GM12878 (cell line): ENCODE measurements at regions not wholly inside any gene's neighbourhood (a gene's known extent, or its start where the extent isn't known, plus 50 kb on each side); places are given as distances from the start of the nearest gene placed in this dataset.

Experiments
- ATAC-seq: fragments of 200-7000 bp; cut with Tn5 transposase; 3 replicates; pipeline ENCODE4 v1.9.1; 2020; ENCODE audit warnings: mild to moderate bottlenecking, moderate library complexity
- BruUV-seq: library from RNA; stranded (reverse); fragments of 400-500 nt; replicated peaks from 2 replicates; lab custom pipeline; 2021; lab: Mats Ljungman, UMichigan
- CTCF ChIA-PET: fragments of 300-600 bp; sonication (Branson Sonifier 250); formaldehyde crosslinking; extraction: SDS; loops from one replicate; lab custom pipeline; 2021; ENCODE audit warnings: inconsistent platforms; lab: Yijun Ruan, JAX
- POLR2A ChIA-PET: fragments of 350-600 bp; formaldehyde crosslinking; extraction: SDS; loops from one replicate; lab custom pipeline; 2021; ENCODE audit warnings: inconsistent platforms; lab: Charles Lee
- RAD21 ChIA-PET: fragments of 300-600 bp; sonication (Branson Sonifier 250); formaldehyde crosslinking; loops from one replicate; lab custom pipeline; 2023; ENCODE audit warnings: antibody characterized with exemption; ENCODE audit not compliant: unreplicated experiment; lab: Charles Lee
- SMC1A ChIA-PET: fragments of 300-600 bp; sonication (Branson Sonifier 250); formaldehyde crosslinking; loops from one replicate; lab custom pipeline; 2023; ENCODE audit not compliant: unreplicated experiment, uncharacterized antibody; lab: Charles Lee
- DNase-seq: peaks from one replicate; pipeline ENCODE4 v3.0.0-alpha.2; 2011; ENCODE audit warnings: low read depth, low spot score
- FAIRE-seq: peaks from 3 replicates; lab custom pipeline; 2011; peaks lifted over from hg19 to GRCh38; lab: Jason Lieb, UNC
- H2AFZ ChIP-seq: 2 replicates; pipeline ENCODE4 v1.6.0; 2011; ENCODE audit warnings: low read depth, low read length, control low read depth; ENCODE audit not compliant: control insufficient read depth
- H3K27ac ChIP-seq: 2 replicates; pipeline ENCODE4 v1.5.1; 2011; ENCODE audit warnings: control low read depth; ENCODE audit not compliant: control insufficient read depth, insufficient read depth
- H3K27me3 ChIP-seq, 2 experiments: replicated peaks in 1 of 2; 2 replicates each; pipeline versions ENCODE4 v1.6.0 to v1.6.1; 2011; ENCODE audit warnings: low read length in 1 of 2; ENCODE audit not compliant: control insufficient read depth in 2 of 2, insufficient read depth in 2 of 2
- H3K36me3 ChIP-seq, 2 experiments: 2 replicates each; pipeline ENCODE4 v1.5.1; 2011; ENCODE audit warnings: low read length in 1 of 2; ENCODE audit not compliant: control insufficient read depth in 2 of 2, insufficient read depth in 2 of 2
- H3K4me1 ChIP-seq: 2 replicates; pipeline ENCODE4 v1.6.1; 2011; ENCODE audit warnings: mild to moderate bottlenecking, low read length, moderate library complexity, mixed read lengths; ENCODE audit not compliant: control insufficient read depth, insufficient read depth
- H3K4me2 ChIP-seq: 2 replicates; pipeline ENCODE4 v1.6.0; 2011; ENCODE audit warnings: control low read depth; ENCODE audit not compliant: control insufficient read depth, insufficient read depth
- H3K4me3 ChIP-seq: fragments of 200-600 bp; sonication (generic); 2 replicates; pipeline ENCODE4 v1.5.1; 2016
- H3K79me2 ChIP-seq: 2 replicates; pipeline ENCODE4 v1.6.0; 2011; ENCODE audit warnings: low read length; ENCODE audit not compliant: control insufficient read depth, insufficient read depth
- H3K9ac ChIP-seq: 2 replicates; pipeline ENCODE4 v1.8.0; 2011; ENCODE audit warnings: low read length, control low read depth, mixed read lengths; ENCODE audit not compliant: control insufficient read depth, insufficient read depth
- H3K9me3 ChIP-seq: replicated peaks from 3 replicates; pipeline ENCODE4 v1.5.1; 2011; ENCODE audit warnings: mild to moderate bottlenecking, low read length; ENCODE audit not compliant: control insufficient read depth, insufficient read depth
- H4K20me1 ChIP-seq: 2 replicates; pipeline ENCODE4 v1.6.0; 2011; ENCODE audit not compliant: control insufficient read depth, insufficient read depth
- BRCA1 ChIP-seq: IDR thresholded peaks from 2 replicates; pipeline ENCODE4 v1.6.1; 2011; ENCODE audit warnings: low read depth, low read length, improper control_type of control experiment
- CHD2 ChIP-seq: IDR thresholded peaks from 2 replicates; pipeline ENCODE4 v1.6.1; 2011; ENCODE audit warnings: low read depth, low read length, improper control_type of control experiment, borderline replicate concordance
- EP300 ChIP-seq, 2 experiments: fragments of 150-350 bp in 1 of 2; IDR thresholded peaks; 2 replicates each; pipeline ENCODE4 v1.6.1; 2011 to 2012; ENCODE audit warnings: low read depth in 2 of 2, low read length in 2 of 2, borderline replicate concordance in 1 of 2, improper control_type of control experiment in 1 of 2, inconsistent platforms in 1 of 2; ENCODE audit not compliant: control insufficient read depth in 1 of 2
- FOXK2 ChIP-seq: fragments of 450-650 bp; IDR thresholded peaks from 2 replicates; pipeline ENCODE4 v1.6.1; 2017; ENCODE audit warnings: mild to moderate bottlenecking, moderate library complexity
- JUNB ChIP-seq: IDR thresholded peaks from 2 replicates; pipeline ENCODE4 v1.6.1; 2016; ENCODE audit warnings: antibody characterized with exemption, mild to moderate bottlenecking
- NBN ChIP-seq: fragments of 450-650 bp; IDR thresholded peaks from 2 replicates; pipeline ENCODE4 v1.6.1; 2016
- PAX5 ChIP-seq: IDR thresholded peaks from 2 replicates; pipeline ENCODE4 v1.6.1; 2011; ENCODE audit warnings: low read depth, low read length, borderline replicate concordance
- POU2F2 ChIP-seq: IDR thresholded peaks from 3 replicates; pipeline ENCODE4 v1.6.1; 2011; ENCODE audit warnings: low read depth, mild to moderate bottlenecking, low read length, borderline replicate concordance
- RB1 ChIP-seq: fragments of 450-650 bp; formaldehyde crosslinking; IDR thresholded peaks from 2 replicates; pipeline ENCODE4 v1.6.1; 2017; ENCODE audit warnings: mild to moderate bottlenecking, borderline replicate concordance
- SPI1 ChIP-seq: IDR thresholded peaks from 2 replicates; pipeline ENCODE4 v1.6.1; 2011; ENCODE audit warnings: low read depth, mild to moderate bottlenecking, low read length, moderate library complexity, borderline replicate concordance; ENCODE audit not compliant: insufficient read depth
- STAT3 ChIP-seq: IDR thresholded peaks from 2 replicates; pipeline ENCODE4 v1.6.1; 2011; ENCODE audit warnings: low read depth, low read length, improper control_type of control experiment
- TBL1XR1 ChIP-seq: IDR thresholded peaks from 2 replicates; pipeline ENCODE4 v1.6.1; 2012; ENCODE audit warnings: low read depth, low read length, improper control_type of control experiment
- TCF7 ChIP-seq: IDR thresholded peaks from 2 replicates; pipeline ENCODE4 v1.6.1; 2014; ENCODE audit warnings: antibody characterized with exemption, borderline replicate concordance
- WGBS: methylation state at CpG from one replicate; pipeline ENCODE4 v1.1.6; 2016; ENCODE audit warnings: low lambda C conversion rate; ENCODE audit not compliant: insufficient replicate concordance, insufficient coverage; ENCODE audit errors: missing lambda C conversion rate; 5-methylcytosine and 5-hydroxymethylcytosine counted together
- in situ Hi-C: fragments of 300-500 bp; cut with MboI; formaldehyde crosslinking; loops from 9 replicates; pipeline ENCODE4 v1.14.3; 2018; ENCODE audit warnings: mixed read lengths
- intact Hi-C: fragments of 100-400 bp; cut with micrococcal nuclease; formaldehyde crosslinking; loops from one replicate; pipeline ENCODE4 v1.14.2; 2022; ENCODE audit not compliant: unreplicated experiment
- TF ChIP-seq, protein P1 (sequence below): fragments of 450-650 bp; IDR thresholded peaks from 2 replicates; pipeline ENCODE4 v1.6.1; 2016; ENCODE audit warnings: mild to moderate bottlenecking, moderate library complexity, borderline replicate concordance
- TF ChIP-seq, protein P2 (sequence below): IDR thresholded peaks from 2 replicates; pipeline ENCODE4 v1.6.1; 2011; ENCODE audit warnings: low read depth, low read length, improper control_type of control experiment, borderline replicate concordance
- TF ChIP-seq, protein P3 (sequence below): fragments of 450-650 bp; IDR thresholded peaks from 2 replicates; pipeline ENCODE4 v1.6.1; 2017; ENCODE audit warnings: mild to moderate bottlenecking
- TF ChIP-seq, protein P4 (sequence below): IDR thresholded peaks from 2 replicates; pipeline ENCODE4 v1.6.1; 2011; ENCODE audit warnings: borderline replicate concordance, low read depth, mild to moderate bottlenecking, moderate library complexity, mixed read lengths, low read length; ENCODE audit not compliant: insufficient read depth; ENCODE audit errors: extremely low read length

DNA sequence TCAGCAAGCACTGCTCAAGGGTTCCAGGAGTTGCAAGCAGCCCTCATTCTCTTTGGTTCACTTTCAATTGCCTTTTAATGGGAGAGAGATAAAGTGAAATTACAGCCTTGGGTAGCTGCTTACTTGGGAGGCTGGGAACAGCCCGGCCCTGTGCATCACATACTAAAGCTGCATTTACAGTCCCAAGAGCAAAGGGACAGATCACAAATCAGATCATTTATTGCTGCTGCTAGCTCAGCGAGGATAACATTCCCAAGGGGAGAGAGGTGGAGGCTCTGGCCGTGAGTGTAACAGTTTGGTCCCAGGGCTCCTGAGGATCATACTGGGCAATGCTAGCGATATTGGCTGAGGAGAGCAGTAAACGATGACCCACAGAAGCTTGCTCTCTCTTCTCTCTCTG, 133.1 kb downstream of the CDH26 start (continued):
- TF ChIP-seq, protein P1, sequence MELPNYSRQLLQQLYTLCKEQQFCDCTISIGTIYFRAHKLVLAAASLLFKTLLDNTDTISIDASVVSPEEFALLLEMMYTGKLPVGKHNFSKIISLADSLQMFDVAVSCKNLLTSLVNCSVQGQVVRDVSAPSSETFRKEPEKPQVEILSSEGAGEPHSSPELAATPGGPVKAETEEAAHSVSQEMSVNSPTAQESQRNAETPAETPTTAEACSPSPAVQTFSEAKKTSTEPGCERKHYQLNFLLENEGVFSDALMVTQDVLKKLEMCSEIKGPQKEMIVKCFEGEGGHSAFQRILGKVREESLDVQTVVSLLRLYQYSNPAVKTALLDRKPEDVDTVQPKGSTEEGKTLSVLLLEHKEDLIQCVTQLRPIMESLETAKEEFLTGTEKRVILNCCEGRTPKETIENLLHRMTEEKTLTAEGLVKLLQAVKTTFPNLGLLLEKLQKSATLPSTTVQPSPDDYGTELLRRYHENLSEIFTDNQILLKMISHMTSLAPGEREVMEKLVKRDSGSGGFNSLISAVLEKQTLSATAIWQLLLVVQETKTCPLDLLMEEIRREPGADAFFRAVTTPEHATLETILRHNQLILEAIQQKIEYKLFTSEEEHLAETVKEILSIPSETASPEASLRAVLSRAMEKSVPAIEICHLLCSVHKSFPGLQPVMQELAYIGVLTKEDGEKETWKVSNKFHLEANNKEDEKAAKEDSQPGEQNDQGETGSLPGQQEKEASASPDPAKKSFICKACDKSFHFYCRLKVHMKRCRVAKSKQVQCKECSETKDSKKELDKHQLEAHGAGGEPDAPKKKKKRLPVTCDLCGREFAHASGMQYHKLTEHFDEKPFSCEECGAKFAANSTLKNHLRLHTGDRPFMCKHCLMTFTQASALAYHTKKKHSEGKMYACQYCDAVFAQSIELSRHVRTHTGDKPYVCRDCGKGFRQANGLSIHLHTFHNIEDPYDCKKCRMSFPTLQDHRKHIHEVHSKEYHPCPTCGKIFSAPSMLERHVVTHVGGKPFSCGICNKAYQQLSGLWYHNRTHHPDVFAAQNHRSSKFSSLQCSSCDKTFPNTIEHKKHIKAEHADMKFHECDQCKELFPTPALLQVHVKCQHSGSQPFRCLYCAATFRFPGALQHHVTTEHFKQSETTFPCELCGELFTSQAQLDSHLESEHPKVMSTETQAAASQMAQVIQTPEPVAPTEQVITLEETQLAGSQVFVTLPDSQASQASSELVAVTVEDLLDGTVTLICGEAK = no peak
- no peak for TF ChIP-seq BRCA1
- TF ChIP-seq CHD2 = no peak
- TF ChIP-seq, protein P2, sequence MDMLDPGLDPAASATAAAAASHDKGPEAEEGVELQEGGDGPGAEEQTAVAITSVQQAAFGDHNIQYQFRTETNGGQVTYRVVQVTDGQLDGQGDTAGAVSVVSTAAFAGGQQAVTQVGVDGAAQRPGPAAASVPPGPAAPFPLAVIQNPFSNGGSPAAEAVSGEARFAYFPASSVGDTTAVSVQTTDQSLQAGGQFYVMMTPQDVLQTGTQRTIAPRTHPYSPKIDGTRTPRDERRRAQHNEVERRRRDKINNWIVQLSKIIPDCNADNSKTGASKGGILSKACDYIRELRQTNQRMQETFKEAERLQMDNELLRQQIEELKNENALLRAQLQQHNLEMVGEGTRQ = no peak
- TF ChIP-seq TBL1XR1 = no peak

DNA sequence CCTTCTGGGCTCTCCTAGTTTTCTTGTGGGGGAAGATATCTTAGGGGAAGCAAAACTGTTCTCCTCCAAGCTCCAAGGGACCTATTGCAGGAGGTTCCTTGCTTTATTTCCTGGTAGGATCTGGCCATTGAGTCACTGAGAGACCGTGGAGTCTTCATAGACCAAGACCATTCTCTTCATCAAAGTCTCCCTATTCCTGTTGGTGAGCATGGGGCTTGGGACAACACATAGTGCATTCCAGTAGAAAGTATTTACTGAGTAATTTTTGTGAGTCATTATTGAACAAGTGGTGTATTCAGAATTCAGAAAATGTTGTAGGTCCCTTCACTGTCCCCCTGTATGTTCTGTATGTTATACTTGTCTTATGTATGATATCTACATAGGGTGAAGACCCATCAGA, 133.6 kb downstream of the CDH26 start:
- ChIA-PET SMC1A (interaction anchor here (0.8 kb wide), 1 partner anchor 11 kb away, joined by 3 read pairs; no protein-coding TSS in a partner anchor), CTCF (no interaction called here), POLR2A (no interaction called here)
- Histone ChIP-seq H3K4me1 (no peaks in the 10 kb centered on the region), H3K79me2 (no peaks in the 10 kb centered on the region), H3K36me3 (no peaks in the 10 kb centered on the region), H3K9ac (no peak overlapping the region), H4K20me1 (no peaks in the 10 kb centered on the region), H3K9me3 (no peaks in the 10 kb centered on the region; the same call in 2 of the 3 replicates), H3K4me2 (no peak overlapping the region), H3K27ac (no peak overlapping the region)
- intact Hi-C loops = no loop called here
- no peak for ATAC-seq
- no peak for FAIRE-seq
- in situ Hi-C loops = no loop called here
- no peak for TF ChIP-seq SPI1
- TF ChIP-seq EP300 (IDR thresholded peaks at IDR 0.05; ENCODE audit: borderline replicate concordance in 1 of 2, control insufficient read depth in 1 of 2, low read depth in 2 of 2, low read length in 2 of 2) = no peak
- no peak for TF ChIP-seq RB1
- TF ChIP-seq FOXK2 = no peak
- TF ChIP-seq, protein P3, sequence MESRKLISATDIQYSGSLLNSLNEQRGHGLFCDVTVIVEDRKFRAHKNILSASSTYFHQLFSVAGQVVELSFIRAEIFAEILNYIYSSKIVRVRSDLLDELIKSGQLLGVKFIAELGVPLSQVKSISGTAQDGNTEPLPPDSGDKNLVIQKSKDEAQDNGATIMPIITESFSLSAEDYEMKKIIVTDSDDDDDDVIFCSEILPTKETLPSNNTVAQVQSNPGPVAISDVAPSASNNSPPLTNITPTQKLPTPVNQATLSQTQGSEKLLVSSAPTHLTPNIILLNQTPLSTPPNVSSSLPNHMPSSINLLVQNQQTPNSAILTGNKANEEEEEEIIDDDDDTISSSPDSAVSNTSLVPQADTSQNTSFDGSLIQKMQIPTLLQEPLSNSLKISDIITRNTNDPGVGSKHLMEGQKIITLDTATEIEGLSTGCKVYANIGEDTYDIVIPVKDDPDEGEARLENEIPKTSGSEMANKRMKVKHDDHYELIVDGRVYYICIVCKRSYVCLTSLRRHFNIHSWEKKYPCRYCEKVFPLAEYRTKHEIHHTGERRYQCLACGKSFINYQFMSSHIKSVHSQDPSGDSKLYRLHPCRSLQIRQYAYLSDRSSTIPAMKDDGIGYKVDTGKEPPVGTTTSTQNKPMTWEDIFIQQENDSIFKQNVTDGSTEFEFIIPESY = no peak
- TF ChIP-seq NBN = no peak
- TF ChIP-seq STAT3 = no peak
- TF ChIP-seq PAX5 = no peak
- no peak for TF ChIP-seq JUNB
- TF ChIP-seq, protein P4, sequence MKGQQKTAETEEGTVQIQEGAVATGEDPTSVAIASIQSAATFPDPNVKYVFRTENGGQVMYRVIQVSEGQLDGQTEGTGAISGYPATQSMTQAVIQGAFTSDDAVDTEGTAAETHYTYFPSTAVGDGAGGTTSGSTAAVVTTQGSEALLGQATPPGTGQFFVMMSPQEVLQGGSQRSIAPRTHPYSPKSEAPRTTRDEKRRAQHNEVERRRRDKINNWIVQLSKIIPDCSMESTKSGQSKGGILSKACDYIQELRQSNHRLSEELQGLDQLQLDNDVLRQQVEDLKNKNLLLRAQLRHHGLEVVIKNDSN = no peak
- TF ChIP-seq POU2F2 = no peak
- no peak for TF ChIP-seq TCF7
- TF ChIP-seq, all 136 proteins: peak for 0
- BruUV-seq = no TSS peak
- Histone ChIP-seq H3K4me3 (no peak overlapping the region), H3K27me3 (no peaks in the 10 kb centered on the region), H2AFZ (no peak overlapping the region)
- RAD21 ChIA-PET = no interaction called here
- 12% methylated on average over 1 of the region's 1 CpG for WGBS
- no peak for DNase-seq
